ENCODE measurements at regions not wholly inside any gene's neighbourhood (a gene's known extent, or its start where the extent isn't known, plus 50 kb on each side); places are given as distances from the start of the nearest gene placed in this dataset.
"Not testable (repeated sequence)": the region's sequence is repeated elsewhere in the genome, so short reads cannot be mapped to it uniquely, and the experiment has no call there.

GRCh38 chr12:116360579-116361413, 83.3 kb upstream of the MED13L start:
- no peak for DNase-seq (ENCODE audit: low read depth in 1 of 2, low spot score in 1 of 2)

GRCh38 chr12:116361414-116362223, 84.1 kb upstream of the MED13L start:
- DNase-seq (ENCODE audit: low read depth in 1 of 2, low spot score in 1 of 2), result no peak

GRCh38 chr12:116365114-116365513, 87.6 kb upstream of the MED13L start:
- DNase-seq (ENCODE audit: low read depth in 1 of 2, low spot score in 1 of 2), result no peak

- DNase-seq (ENCODE audit: low read depth in 1 of 2, low spot score in 1 of 2), result no peak
Observed at GRCh38 chr12:116365606-116366455, 88.3 kb upstream of the MED13L start.

GRCh38 chr12:116366456-116366776, 88.9 kb upstream of the MED13L start:
- DNase-seq (ENCODE audit: low read depth in 1 of 2, low spot score in 1 of 2), result no peak

GRCh38 chr12:116366824-116367223, 89.3 kb upstream of the MED13L start:
- no peak for DNase-seq (ENCODE audit: low read depth in 1 of 2, low spot score in 1 of 2)

GRCh38 chr12:116368196-116369194, 91.0 kb upstream of the MED13L start:
- no peak for DNase-seq (ENCODE audit: low read depth in 1 of 2, low spot score in 1 of 2)

GRCh38 chr12:116370004-116370404, 92.5 kb upstream of the MED13L start:
- DNase-seq (ENCODE audit: low read depth in 1 of 2, low spot score in 1 of 2), result no peak

GRCh38 chr12:116370886-116371580, 93.5 kb upstream of the MED13L start:
- DNase-seq (ENCODE audit: low read depth in 1 of 2, low spot score in 1 of 2), result no peak

- no peak for DNase-seq (ENCODE audit: low read depth in 1 of 2, low spot score in 1 of 2)
Observed at GRCh38 chr12:116372815-116373214, 95.3 kb upstream of the MED13L start.

- DNase-seq (ENCODE audit: low read depth in 1 of 2, low spot score in 1 of 2), result no peak
Observed at GRCh38 chr12:116373572-116374206, 96.2 kb upstream of the MED13L start.

GRCh38 chr12:116374207-116374606, 96.7 kb upstream of the MED13L start:
- no peak for DNase-seq (ENCODE audit: low read depth in 1 of 2, low spot score in 1 of 2)

GRCh38 chr12:116375278-116375842, 97.9 kb upstream of the MED13L start:
- no peak for DNase-seq (ENCODE audit: low read depth in 1 of 2, low spot score in 1 of 2)

- no peak for DNase-seq (ENCODE audit: low read depth in 1 of 2, low spot score in 1 of 2)
Observed at GRCh38 chr12:116376354-116377193, 99.1 kb upstream of the MED13L start.

GRCh38 chr12:116377194-116377571, 99.7 kb upstream of the MED13L start:
- not testable (repeated sequence) for DNase-seq (ENCODE audit: low read depth in 1 of 2, low spot score in 1 of 2)

GRCh38 chr12:116378002-116378401, 100.5 kb upstream of the MED13L start:
- no peak for DNase-seq (ENCODE audit: low read depth in 1 of 2, low spot score in 1 of 2)

- no peak for DNase-seq (ENCODE audit: low read depth in 1 of 2, low spot score in 1 of 2)
Observed at GRCh38 chr12:116380108-116380507, 102.6 kb upstream of the MED13L start.

GRCh38 chr12:116380740-116381139, 103.2 kb upstream of the MED13L start:
- not testable (repeated sequence) for DNase-seq (ENCODE audit: low read depth in 1 of 2, low spot score in 1 of 2)
